K562 (cell line): ENCODE measurements at regions not wholly inside any gene's neighbourhood (a gene's known extent, or its start where the extent isn't known, plus 50 kb on each side); places are given as distances from the start of the nearest gene placed in this dataset.

ENCODE experiments used
- ATAC-seq: fragments of 200-7000 bp; cut with Tn5 transposase; 3 replicates; pipeline ENCODE4 v1.9.1; 2020; ENCODE audit warnings: moderate library complexity
- BruUV-seq: library from RNA; stranded (reverse); fragments of 400-500 nt; replicated peaks from 2 replicates; lab custom pipeline; 2021; lab: Mats Ljungman, UMichigan
- CTCF ChIA-PET: fragments of 300-600 bp; formaldehyde crosslinking; extraction: SDS; loops from one replicate; lab custom pipeline; 2021; ENCODE audit warnings: low intra/inter-chr PET ratio; lab: Yijun Ruan, JAX
- POLR2A ChIA-PET: fragments of 300-600, 350-650 bp; sonication (Branson Sonifier 250); formaldehyde crosslinking; extraction: SDS; loops from one replicate; lab custom pipeline; 2021; ENCODE audit warnings: antibody characterized with exemption, inconsistent platforms; lab: Yijun Ruan, JAX
- DNase-seq, 4 experiments: peaks; one replicate each; pipeline versions ENCODE4 v3.0.0 to v3.0.0-alpha.2; 2011 to 2018; ENCODE audit warnings: low spot score in 3 of 4, mixed read lengths in 3 of 4; ENCODE audit errors: extremely low read depth in 1 of 4
- FAIRE-seq: peaks from 2 replicates; lab custom pipeline; 2011; peaks lifted over from hg19 to GRCh38; lab: Jason Lieb, UNC
- H2AFZ ChIP-seq: 2 replicates; pipeline ENCODE4 v1.6.0; 2011; ENCODE audit warnings: low read depth, low read length, control low read depth, inconsistent platforms
- H3K27ac ChIP-seq: fragments of 200-600 bp; 3 replicates; pipeline ENCODE4 v1.8.0; 2011; ENCODE audit warnings: low read depth, mild to moderate bottlenecking, control low read depth, inconsistent platforms, low read length, moderate library complexity, mixed read lengths; ENCODE audit errors: extremely low read depth
- H3K27me3 ChIP-seq, 2 experiments: fragments of 300-600 bp in 1 of 2; 2 replicates in 1 of 2; 3 replicates in 1 of 2; pipeline versions ENCODE4 v1.6.0 to v1.8.0; 2011; ENCODE audit warnings: inconsistent platforms in 2 of 2, low read length in 2 of 2, mild to moderate bottlenecking in 1 of 2, mixed read lengths in 1 of 2, moderate library complexity in 1 of 2; ENCODE audit not compliant: control insufficient read depth in 2 of 2, insufficient read depth in 2 of 2
- H3K36me3 ChIP-seq: fragments of 300-600 bp; 3 replicates; pipeline ENCODE4 v1.8.0; 2011; ENCODE audit warnings: mild to moderate bottlenecking, low read length, inconsistent platforms; ENCODE audit not compliant: control insufficient read depth, insufficient read depth
- H3K4me1 ChIP-seq, 2 experiments: fragments of 200-600 bp in 1 of 2; replicated peaks in 1 of 2; 2 replicates in 1 of 2; 3 replicates in 1 of 2; pipeline versions ENCODE4 v1.5.1 to v1.8.0; 2011; ENCODE audit warnings: inconsistent platforms in 2 of 2, low read length in 2 of 2, mild to moderate bottlenecking in 1 of 2, mixed read lengths in 1 of 2, moderate library complexity in 1 of 2; ENCODE audit not compliant: control insufficient read depth in 2 of 2, insufficient read depth in 2 of 2
- H3K4me2 ChIP-seq: 2 replicates; pipeline ENCODE4 v1.6.1; 2011; ENCODE audit warnings: low read length, control low read depth, inconsistent platforms, mixed read lengths; ENCODE audit not compliant: insufficient read depth
- H3K4me3 ChIP-seq: fragments of 200-600 bp; sonication (generic), shearing (Covaris generic); 2 replicates; pipeline ENCODE4 v1.5.1; 2016; ENCODE audit warnings: control low read depth, inconsistent platforms
- H3K79me2 ChIP-seq: fragments of 200-600 bp; 3 replicates; pipeline ENCODE4 v1.8.0; 2011; ENCODE audit warnings: low read length, inconsistent platforms; ENCODE audit not compliant: control insufficient read depth, insufficient read depth
- H3K9ac ChIP-seq, 2 experiments: 2 replicates each; pipeline versions ENCODE4 v1.6.0 to v1.6.1; 2011; ENCODE audit warnings: low read depth in 2 of 2, low read length in 2 of 2, control low read depth in 1 of 2, inconsistent platforms in 1 of 2, mild to moderate bottlenecking in 1 of 2, mixed read lengths in 1 of 2; ENCODE audit not compliant: insufficient read depth in 1 of 2
- H3K9me1 ChIP-seq: one replicate; pipeline ENCODE4 v1.6.0; 2011; ENCODE audit warnings: inconsistent platforms, mild to moderate bottlenecking, low read length, moderate library complexity; ENCODE audit not compliant: control insufficient read depth, insufficient read depth
- H3K9me3 ChIP-seq: replicated peaks from 2 replicates; pipeline ENCODE4 v1.5.1; 2011; ENCODE audit warnings: low read depth, low read length, inconsistent platforms; ENCODE audit not compliant: control insufficient read depth, insufficient read depth
- H4K20me1 ChIP-seq: replicated peaks from 2 replicates; pipeline ENCODE4 v1.6.1; 2011; ENCODE audit warnings: low read length, inconsistent platforms, mixed read lengths; ENCODE audit not compliant: control insufficient read depth, insufficient read depth
- CREBBP ChIP-seq: IDR thresholded peaks from one replicate; pipeline ENCODE4 v1.6.1; 2012; ENCODE audit warnings: low read depth, mild to moderate bottlenecking, control low read depth, inconsistent platforms, low read length
- DDX20 ChIP-seq: fragments of 450-650 bp; IDR thresholded peaks from 2 replicates; pipeline ENCODE4 v1.6.1; 2016; ENCODE audit warnings: missing genetic modification characterization, low read depth, mild to moderate bottlenecking, missing compliant biosample characterization, moderate library complexity
- NFIC ChIP-seq: fragments of 450-650 bp; IDR thresholded peaks from 2 replicates; pipeline ENCODE4 v1.6.1; 2017; ENCODE audit warnings: mild to moderate bottlenecking, inconsistent platforms
- POLR2G ChIP-seq: fragments of 200-400 bp; formaldehyde crosslinking; IDR thresholded peaks from 2 replicates; pipeline ENCODE4 v1.6.1; 2017; ENCODE audit warnings: low read depth, mild to moderate bottlenecking, antibody characterized with exemption, low read length, moderate library complexity
- RAD21 ChIP-seq, 2 experiments: fragments of 250-450 bp in 1 of 2; fragments of 450-650 bp in 1 of 2; sonication (Bioruptor Pico) in 1 of 2; formaldehyde crosslinking in 1 of 2; IDR thresholded peaks in 1 of 2; conservative IDR thresholded peaks in 1 of 2; 2 replicates each; pipeline versions ENCODE4 v1.4.0 to v1.8.0; 2020 to 2022; ENCODE audit warnings: mild to moderate bottlenecking in 2 of 2, moderate library complexity in 1 of 2
- TCFL5 ChIP-seq: fragments of 250-450 bp; sonication (Bioruptor Pico); conservative IDR thresholded peaks from 2 replicates; pipeline ENCODE4 v1.6.1; 2021; ENCODE audit warnings: mild to moderate bottlenecking, moderate library complexity, matching md5 sums
- ZNF134 ChIP-seq: fragments of 250-450 bp; sonication (Bioruptor Pico); conservative IDR thresholded peaks from 2 replicates; pipeline ENCODE4 v1.4.0; 2020
- ZNF436 ChIP-seq: fragments of 250-450, 450-650 bp; sonication (Bioruptor Pico); formaldehyde crosslinking; IDR thresholded peaks from 2 replicates; pipeline ENCODE4 v1.7.0; 2020; ENCODE audit warnings: mild to moderate bottlenecking
- ZNF644 ChIP-seq: fragments of 200-800 bp; sonication (Bioruptor generic); IDR thresholded peaks from 2 replicates; pipeline ENCODE4 v1.6.1; 2016; ENCODE audit warnings: low read depth, missing genetic modification characterization, missing compliant biosample characterization
- ZZZ3 ChIP-seq: fragments of 450-650 bp; IDR thresholded peaks from 2 replicates; pipeline ENCODE4 v1.6.1; 2016; ENCODE audit warnings: antibody characterized with exemption, mild to moderate bottlenecking, moderate library complexity
- WGBS: fragments of 100-300 bp; shearing (Covaris generic); methylation state at CpG from one replicate; pipeline ENCODE4 v1.1.6; 2016; ENCODE audit warnings: low coverage, mixed read lengths; ENCODE audit not compliant: insufficient coverage; ENCODE audit errors: missing lambda C conversion rate; 5-methylcytosine and 5-hydroxymethylcytosine counted together
- in situ Hi-C: fragments of 300-500 bp; cut with MboI; formaldehyde crosslinking; loops from 4 replicates; pipeline ENCODE4 v1.15.0; 2018; ENCODE audit warnings: inconsistent platforms, mixed read lengths
- intact Hi-C: fragments of 100-400 bp; cut with micrococcal nuclease; formaldehyde crosslinking; loops from 2 replicates; pipeline ENCODE4 v1.14.2; 2022
- TF ChIP-seq, protein P1 (sequence below), 2 experiments: IDR thresholded peaks in 1 of 2; conservative IDR thresholded peaks in 1 of 2; 2 replicates each; pipeline ENCODE4 v1.6.1; 2016; ENCODE audit warnings: low read depth in 2 of 2, mild to moderate bottlenecking in 1 of 2, missing compliant biosample characterization in 1 of 2, missing genetic modification characterization in 1 of 2, moderate library complexity in 1 of 2
- TF ChIP-seq, protein P2 (sequence below): fragments of 450-650 bp; IDR thresholded peaks from 2 replicates; pipeline ENCODE4 v1.6.1; 2016; ENCODE audit warnings: missing biosample characterization, missing genetic modification characterization
- TF ChIP-seq, protein P3 (sequence below): fragments of 250-450 bp; sonication (Bioruptor Pico); IDR thresholded peaks from 2 replicates; pipeline ENCODE4 v1.4.0; 2020; ENCODE audit warnings: mild to moderate bottlenecking

DNA sequence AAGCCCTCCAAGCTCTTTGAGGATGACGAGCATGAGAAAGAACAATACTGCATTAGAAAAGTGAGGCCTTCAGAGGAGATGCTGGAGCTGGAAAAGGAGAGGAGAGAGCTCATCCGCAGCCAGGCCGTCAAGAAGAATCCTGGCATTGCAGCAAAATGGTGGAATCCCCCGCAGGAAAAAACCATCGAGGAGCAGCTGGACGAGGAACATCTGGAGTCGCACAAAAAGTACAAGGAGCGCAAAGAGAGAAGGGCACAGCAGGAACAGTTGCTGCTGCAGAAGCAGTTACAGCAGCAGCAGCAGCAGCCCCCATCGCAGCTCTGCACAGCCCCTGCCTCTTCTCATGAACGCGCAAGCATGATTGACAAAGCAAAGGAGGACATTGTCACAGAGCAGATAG is 71.2 kb downstream of the C9orf152 start:
- no peak overlapping the region for H2AFZ ChIP-seq
- H3K27me3 ChIP-seq, result peaks cover 0 to 24% of the 10 kb centered on the region in 2 experiments; a peak in 4 of 5 replicates
- no peaks in the 10 kb centered on the region for H3K36me3 ChIP-seq
- no peak for TF ChIP-seq DDX20 (tag)
- TF ChIP-seq, protein P1, sequence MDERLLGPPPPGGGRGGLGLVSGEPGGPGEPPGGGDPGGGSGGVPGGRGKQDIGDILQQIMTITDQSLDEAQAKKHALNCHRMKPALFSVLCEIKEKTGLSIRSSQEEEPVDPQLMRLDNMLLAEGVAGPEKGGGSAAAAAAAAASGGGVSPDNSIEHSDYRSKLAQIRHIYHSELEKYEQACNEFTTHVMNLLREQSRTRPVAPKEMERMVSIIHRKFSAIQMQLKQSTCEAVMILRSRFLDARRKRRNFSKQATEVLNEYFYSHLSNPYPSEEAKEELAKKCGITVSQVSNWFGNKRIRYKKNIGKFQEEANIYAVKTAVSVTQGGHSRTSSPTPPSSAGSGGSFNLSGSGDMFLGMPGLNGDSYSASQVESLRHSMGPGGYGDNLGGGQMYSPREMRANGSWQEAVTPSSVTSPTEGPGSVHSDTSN (CRISPR knock-in tag; IDR thresholded peaks at IDR 0.05; ENCODE audit: low read depth), result no peak
- TF ChIP-seq, protein P1 (tag; conservative IDR thresholded peaks at IDR 0.05; ENCODE audit: low read depth), result no peak
- no peak for TF ChIP-seq ZZZ3
- TF ChIP-seq POLR2G, result no peak
- TF ChIP-seq, protein P2, sequence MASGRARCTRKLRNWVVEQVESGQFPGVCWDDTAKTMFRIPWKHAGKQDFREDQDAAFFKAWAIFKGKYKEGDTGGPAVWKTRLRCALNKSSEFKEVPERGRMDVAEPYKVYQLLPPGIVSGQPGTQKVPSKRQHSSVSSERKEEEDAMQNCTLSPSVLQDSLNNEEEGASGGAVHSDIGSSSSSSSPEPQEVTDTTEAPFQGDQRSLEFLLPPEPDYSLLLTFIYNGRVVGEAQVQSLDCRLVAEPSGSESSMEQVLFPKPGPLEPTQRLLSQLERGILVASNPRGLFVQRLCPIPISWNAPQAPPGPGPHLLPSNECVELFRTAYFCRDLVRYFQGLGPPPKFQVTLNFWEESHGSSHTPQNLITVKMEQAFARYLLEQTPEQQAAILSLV (tag), result no peak
- no peak for TF ChIP-seq NFIC
- TF ChIP-seq CREBBP, result no peak
- TF ChIP-seq, protein P3, sequence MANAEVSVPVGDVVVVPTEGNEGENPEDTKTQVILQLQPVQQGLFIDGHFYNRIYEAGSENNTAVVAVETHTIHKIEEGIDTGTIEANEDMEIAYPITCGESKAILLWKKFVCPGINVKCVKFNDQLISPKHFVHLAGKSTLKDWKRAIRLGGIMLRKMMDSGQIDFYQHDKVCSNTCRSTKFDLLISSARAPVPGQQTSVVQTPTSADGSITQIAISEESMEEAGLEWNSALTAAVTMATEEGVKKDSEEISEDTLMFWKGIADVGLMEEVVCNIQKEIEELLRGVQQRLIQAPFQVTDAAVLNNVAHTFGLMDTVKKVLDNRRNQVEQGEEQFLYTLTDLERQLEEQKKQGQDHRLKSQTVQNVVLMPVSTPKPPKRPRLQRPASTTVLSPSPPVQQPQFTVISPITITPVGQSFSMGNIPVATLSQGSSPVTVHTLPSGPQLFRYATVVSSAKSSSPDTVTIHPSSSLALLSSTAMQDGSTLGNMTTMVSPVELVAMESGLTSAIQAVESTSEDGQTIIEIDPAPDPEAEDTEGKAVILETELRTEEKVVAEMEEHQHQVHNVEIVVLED, result no peak
- no peak for TF ChIP-seq ZNF436
- no peak for TF ChIP-seq ZNF134 (CRISPR knock-in tag)
- no peak for TF ChIP-seq RAD21 (CRISPR knock-in tag; conservative IDR thresholded peaks at IDR 0.05 in 1 of 2, IDR thresholded peaks at IDR 0.05 in 1 of 2)
- no peak for TF ChIP-seq ZNF644 (tag)
- TF ChIP-seq TCFL5, result no peak
- FAIRE-seq (no peak), ATAC-seq (no peak), DNase-seq (no peak)
- H3K27ac ChIP-seq, result no peak overlapping the region
- no peak overlapping the region for H3K9ac ChIP-seq
- ChIA-PET CTCF (no interaction called here), POLR2A (interaction anchor here (1.0 kb wide), 1 partner anchor 9 kb away, joined by 4 read pairs; no protein-coding TSS in a partner anchor)
- in situ Hi-C loops, result no loop called here
- no peak overlapping the region for H3K4me2 ChIP-seq
- no peak overlapping the region for H3K4me3 ChIP-seq
- H3K9me3 ChIP-seq, result no peaks in the 10 kb centered on the region
- under 1% methylated on average over 10 of the region's 11 CpGs for WGBS
- no peaks in the 10 kb centered on the region for H3K9me1 ChIP-seq
- H4K20me1 ChIP-seq, result no peaks in the 10 kb centered on the region
- H3K4me1 ChIP-seq, result no peaks in the 10 kb centered on the region
- H3K79me2 ChIP-seq, result no peaks in the 10 kb centered on the region
- intact Hi-C loops, result no loop called here
- BruUV-seq, result no TSS peak
